ENCODE measurements at regions not wholly inside any gene's neighbourhood (a gene's known extent, or its start where the extent isn't known, plus 50 kb on each side); places are given as distances from the start of the nearest gene placed in this dataset.

- H3K4me2 ChIP-seq (ENCODE audit: low read length): no peak overlapping the region
- no peaks in the 10 kb centered on the region for H3K36me3 ChIP-seq (ENCODE audit: control insufficient read depth in 1 of 2, insufficient read depth in 2 of 2, low read length in 2 of 2)
- no peak overlapping the region for H3K27ac ChIP-seq (ENCODE audit: low read depth, low read length)
- no peak overlapping the region for H2AK5ac ChIP-seq (ENCODE audit: low read length)
- no peak overlapping the region for H2BK120ac ChIP-seq (ENCODE audit: insufficient read depth, low read length, poor library complexity)
- H3K27me3 ChIP-seq (ENCODE audit: insufficient read depth, low read length): no peaks in the 10 kb centered on the region
- no peak overlapping the region for H2BK5ac ChIP-seq (ENCODE audit: low read depth, low read length, poor library complexity)
- no peak overlapping the region for H4K12ac ChIP-seq (ENCODE audit: low read depth, low read length)
- no peak overlapping the region for H3K14ac ChIP-seq (ENCODE audit: low read length)
- no peak overlapping the region for H3K18ac ChIP-seq (ENCODE audit: low read length)
- no peak overlapping the region for H4K8ac ChIP-seq (ENCODE audit: low read depth, low read length)
- no peaks in the 10 kb centered on the region for H3K4me1 ChIP-seq (ENCODE audit: control insufficient read depth in 1 of 2, insufficient read depth in 2 of 2, low read length in 2 of 2)
- H3K4ac ChIP-seq (ENCODE audit: low read depth, low read length): no peak overlapping the region
- H3K79me2 ChIP-seq (ENCODE audit: control insufficient read depth, insufficient read depth, low read length, poor library complexity): no peaks in the 10 kb centered on the region
- no peaks in the 10 kb centered on the region for H3K79me1 ChIP-seq (ENCODE audit: low read length)
- no peak overlapping the region for H2AFZ ChIP-seq (ENCODE audit: insufficient read depth, low read length, poor library complexity)
- no peak overlapping the region for H2BK12ac ChIP-seq (ENCODE audit: low read length)
- WGBS (ENCODE audit: extremely low coverage, insufficient coverage, insufficient read length): no CpG with 5 or more reads among the region's 3 CpGs
- no peak overlapping the region for H3K4me3 ChIP-seq (ENCODE audit: low read depth, low read length)
- no peak overlapping the region for H3K23ac ChIP-seq (ENCODE audit: low read length)
- H3K9me3 ChIP-seq (ENCODE audit: insufficient read depth, low read depth, low read length): no peaks in the 10 kb centered on the region
- H3K9ac ChIP-seq (ENCODE audit: low read length): no peak overlapping the region
- no peak overlapping the region for H4K91ac ChIP-seq (ENCODE audit: low read depth, low read length)
- DNase-seq: no peak
These were observed 838.6 kb downstream of the GATA3 start for GRCh38 chr10:8893102-8893501.

GRCh38 chr10:8894148-8894547 is 839.7 kb downstream of the GATA3 start:
- H2AFZ ChIP-seq (ENCODE audit: insufficient read depth, low read length, poor library complexity): no peak overlapping the region
- no peak overlapping the region for H3K4me3 ChIP-seq (ENCODE audit: low read depth, low read length)
- no peaks in the 10 kb centered on the region for H3K9me3 ChIP-seq (ENCODE audit: insufficient read depth, low read depth, low read length)
- H3K23ac ChIP-seq (ENCODE audit: low read length): no peak overlapping the region
- no peak overlapping the region for H4K91ac ChIP-seq (ENCODE audit: low read depth, low read length)
- WGBS (ENCODE audit: extremely low coverage, insufficient coverage, insufficient read length): no CpG with 5 or more reads among the region's 4 CpGs
- no peak overlapping the region for H3K18ac ChIP-seq (ENCODE audit: low read length)
- no peak overlapping the region for H2BK5ac ChIP-seq (ENCODE audit: low read depth, low read length, poor library complexity)
- H3K79me1 ChIP-seq (ENCODE audit: low read length): no peaks in the 10 kb centered on the region
- no peaks in the 10 kb centered on the region for H3K27me3 ChIP-seq (ENCODE audit: insufficient read depth, low read length)
- H2BK12ac ChIP-seq (ENCODE audit: low read length): no peak overlapping the region
- H3K4me1 ChIP-seq (ENCODE audit: control insufficient read depth in 1 of 2, insufficient read depth in 2 of 2, low read length in 2 of 2): no peaks in the 10 kb centered on the region
- no peak overlapping the region for H3K14ac ChIP-seq (ENCODE audit: low read length)
- H3K9ac ChIP-seq (ENCODE audit: low read length): no peak overlapping the region
- DNase-seq: peak; percentile 37 to 92
- H3K36me3 ChIP-seq (ENCODE audit: control insufficient read depth in 1 of 2, insufficient read depth in 2 of 2, low read length in 2 of 2): no peaks in the 10 kb centered on the region
- no peak overlapping the region for H2AK5ac ChIP-seq (ENCODE audit: low read length)
- H3K4ac ChIP-seq (ENCODE audit: low read depth, low read length): no peak overlapping the region
- no peak overlapping the region for H4K12ac ChIP-seq (ENCODE audit: low read depth, low read length)
- H3K79me2 ChIP-seq (ENCODE audit: control insufficient read depth, insufficient read depth, low read length, poor library complexity): no peaks in the 10 kb centered on the region
- H3K4me2 ChIP-seq (ENCODE audit: low read length): no peak overlapping the region
- no peak overlapping the region for H3K27ac ChIP-seq (ENCODE audit: low read depth, low read length)
- H4K8ac ChIP-seq (ENCODE audit: low read depth, low read length): no peak overlapping the region
- no peak overlapping the region for H2BK120ac ChIP-seq (ENCODE audit: insufficient read depth, low read length, poor library complexity)

DNA sequence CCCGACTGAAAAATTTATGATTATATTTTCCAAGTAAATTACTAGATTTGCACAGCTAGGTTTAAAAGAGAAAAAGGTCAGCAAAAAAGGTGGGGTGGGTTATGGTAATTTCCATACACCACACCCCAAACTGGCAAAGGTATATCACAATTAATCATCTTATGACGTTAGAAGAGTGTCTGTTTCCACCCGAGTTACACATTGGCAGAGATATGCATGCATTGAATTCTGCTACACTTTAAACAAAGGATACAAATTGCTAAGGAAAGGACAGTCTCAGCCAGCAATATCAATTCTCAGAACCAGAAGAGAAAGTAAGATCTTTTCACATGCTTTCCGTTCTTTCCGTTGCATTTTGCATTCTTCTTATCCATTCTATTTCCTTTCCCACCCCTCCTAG is 843.3 kb downstream of the GATA3 start:
- H3K14ac ChIP-seq (ENCODE audit: low read length): no peak overlapping the region
- WGBS (ENCODE audit: extremely low coverage, insufficient coverage, insufficient read length): no CpG with 5 or more reads among the region's 5 CpGs
- H3K9ac ChIP-seq (ENCODE audit: low read length): no peak overlapping the region
- H4K12ac ChIP-seq (ENCODE audit: low read depth, low read length): no peak overlapping the region
- no peaks in the 10 kb centered on the region for H3K9me3 ChIP-seq (ENCODE audit: insufficient read depth, low read depth, low read length)
- H2AFZ ChIP-seq (ENCODE audit: insufficient read depth, low read length, poor library complexity): no peak overlapping the region
- H4K8ac ChIP-seq (ENCODE audit: low read depth, low read length): no peak overlapping the region
- no peaks in the 10 kb centered on the region for H3K36me3 ChIP-seq (ENCODE audit: control insufficient read depth in 1 of 2, insufficient read depth in 2 of 2, low read length in 2 of 2)
- no peak overlapping the region for H4K91ac ChIP-seq (ENCODE audit: low read depth, low read length)
- no peak overlapping the region for H3K18ac ChIP-seq (ENCODE audit: low read length)
- no peaks in the 10 kb centered on the region for H3K79me2 ChIP-seq (ENCODE audit: control insufficient read depth, insufficient read depth, low read length, poor library complexity)
- H3K27me3 ChIP-seq (ENCODE audit: insufficient read depth, low read length): no peaks in the 10 kb centered on the region
- H3K23ac ChIP-seq (ENCODE audit: low read length): no peak overlapping the region
- no peaks in the 10 kb centered on the region for H3K4me1 ChIP-seq (ENCODE audit: control insufficient read depth in 1 of 2, insufficient read depth in 2 of 2, low read length in 2 of 2)
- no peak overlapping the region for H3K27ac ChIP-seq (ENCODE audit: low read depth, low read length)
- no peak overlapping the region for H3K4me2 ChIP-seq (ENCODE audit: low read length)
- DNase-seq: peak in 1 of 2 donors; percentile 25
- H3K4ac ChIP-seq (ENCODE audit: low read depth, low read length): no peak overlapping the region
- no peak overlapping the region for H2BK5ac ChIP-seq (ENCODE audit: low read depth, low read length, poor library complexity)
- H3K4me3 ChIP-seq (ENCODE audit: low read depth, low read length): no peak overlapping the region
- no peaks in the 10 kb centered on the region for H3K79me1 ChIP-seq (ENCODE audit: low read length)
- no peak overlapping the region for H2BK12ac ChIP-seq (ENCODE audit: low read length)
- H2AK5ac ChIP-seq (ENCODE audit: low read length): no peak overlapping the region
- no peak overlapping the region for H2BK120ac ChIP-seq (ENCODE audit: insufficient read depth, low read length, poor library complexity)

DNA sequence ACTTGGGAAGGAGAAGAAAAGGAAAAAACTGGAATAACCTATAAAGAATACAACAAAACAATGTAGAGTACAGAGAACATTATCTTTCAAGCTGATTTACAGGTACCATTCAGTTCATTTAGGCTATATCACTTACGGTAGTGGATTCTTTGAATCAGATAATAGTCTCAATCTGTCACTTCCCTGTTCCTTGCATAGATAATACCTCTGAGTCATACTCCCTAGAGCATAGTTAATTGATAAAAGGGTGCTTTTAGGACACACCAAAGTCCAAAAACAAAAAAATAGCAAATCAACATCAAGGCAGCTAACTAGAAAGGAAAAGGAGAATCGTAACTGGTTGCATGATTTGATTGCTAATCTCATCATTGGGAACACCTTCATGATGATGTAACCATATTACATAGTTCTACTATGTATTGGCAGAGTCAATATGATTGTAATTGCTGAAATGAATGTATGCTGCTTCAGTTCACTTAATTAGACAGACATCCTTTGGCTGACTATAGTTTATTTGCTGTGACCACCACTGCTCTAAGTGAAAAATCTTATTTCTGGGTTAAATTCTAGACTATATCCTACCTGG is 844.4 kb downstream of the GATA3 start:
- no peaks in the 10 kb centered on the region for H3K9me3 ChIP-seq (ENCODE audit: insufficient read depth, low read depth, low read length)
- no peaks in the 10 kb centered on the region for H3K4me1 ChIP-seq (ENCODE audit: control insufficient read depth in 1 of 2, insufficient read depth in 2 of 2, low read length in 2 of 2)
- DNase-seq: peak in 1 of 2 donors; percentile 50
- no peaks in the 10 kb centered on the region for H3K36me3 ChIP-seq (ENCODE audit: control insufficient read depth in 1 of 2, insufficient read depth in 2 of 2, low read length in 2 of 2)
- no peak overlapping the region for H3K27ac ChIP-seq (ENCODE audit: low read depth, low read length)
- H3K23ac ChIP-seq (ENCODE audit: low read length): no peak overlapping the region
- H2AFZ ChIP-seq (ENCODE audit: insufficient read depth, low read length, poor library complexity): no peak overlapping the region
- no peak overlapping the region for H2BK120ac ChIP-seq (ENCODE audit: insufficient read depth, low read length, poor library complexity)
- no peak overlapping the region for H3K4ac ChIP-seq (ENCODE audit: low read depth, low read length)
- H3K79me1 ChIP-seq (ENCODE audit: low read length): no peaks in the 10 kb centered on the region
- no peak overlapping the region for H4K12ac ChIP-seq (ENCODE audit: low read depth, low read length)
- no peaks in the 10 kb centered on the region for H3K79me2 ChIP-seq (ENCODE audit: control insufficient read depth, insufficient read depth, low read length, poor library complexity)
- H4K8ac ChIP-seq (ENCODE audit: low read depth, low read length): no peak overlapping the region
- WGBS (ENCODE audit: extremely low coverage, insufficient coverage, insufficient read length): no CpG with 5 or more reads among the region's 2 CpGs
- H3K4me2 ChIP-seq (ENCODE audit: low read length): no peak overlapping the region
- no peak overlapping the region for H3K14ac ChIP-seq (ENCODE audit: low read length)
- no peak overlapping the region for H2AK5ac ChIP-seq (ENCODE audit: low read length)
- no peak overlapping the region for H3K18ac ChIP-seq (ENCODE audit: low read length)
- no peak overlapping the region for H2BK5ac ChIP-seq (ENCODE audit: low read depth, low read length, poor library complexity)
- no peaks in the 10 kb centered on the region for H3K27me3 ChIP-seq (ENCODE audit: insufficient read depth, low read length)
- no peak overlapping the region for H3K4me3 ChIP-seq (ENCODE audit: low read depth, low read length)
- no peak overlapping the region for H2BK12ac ChIP-seq (ENCODE audit: low read length)
- no peak overlapping the region for H3K9ac ChIP-seq (ENCODE audit: low read length)
- no peak overlapping the region for H4K91ac ChIP-seq (ENCODE audit: low read depth, low read length)
